GM20000 (cell line): ENCODE measurements at regions not wholly inside any gene's neighbourhood (a gene's known extent, or its start where the extent isn't known, plus 50 kb on each side); places are given as distances from the start of the nearest gene placed in this dataset.
A peak's percentile ranks its signal among the peaks of the same experiment; 100 is the strongest.

Source experiments
- DNase-seq: peaks from one replicate; pipeline ENCODE4 v3.0.0; 2012; ENCODE audit warnings: low spot score
- CTCF ChIP-seq: IDR thresholded peaks from 2 replicates; pipeline ENCODE4 v1.5.1; 2012; ENCODE audit warnings: mild to moderate bottlenecking, control low read depth; ENCODE audit errors: extremely low read depth, missing control alignments

DNA sequence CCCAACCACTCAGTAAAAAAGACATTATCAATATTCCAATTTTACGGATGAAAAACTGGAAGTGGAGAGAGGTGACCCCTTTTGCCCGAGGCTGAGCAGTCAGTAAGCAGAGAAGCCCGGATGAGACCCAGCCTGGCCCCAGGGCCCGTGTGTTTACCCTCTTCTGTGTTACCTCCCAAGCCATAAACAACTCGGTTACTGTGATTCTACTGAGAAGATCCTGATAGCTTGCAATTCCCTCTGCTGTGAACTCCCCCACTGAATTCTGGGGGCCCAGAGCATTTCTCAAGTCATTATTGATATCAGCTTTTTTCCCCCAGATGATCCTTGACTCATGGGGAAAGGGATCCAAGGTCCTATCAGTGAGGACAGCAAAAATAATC is 482.6 kb upstream of the ERCC4 start:
- no peak for DNase-seq
- no peak for TF ChIP-seq CTCF

DNA sequence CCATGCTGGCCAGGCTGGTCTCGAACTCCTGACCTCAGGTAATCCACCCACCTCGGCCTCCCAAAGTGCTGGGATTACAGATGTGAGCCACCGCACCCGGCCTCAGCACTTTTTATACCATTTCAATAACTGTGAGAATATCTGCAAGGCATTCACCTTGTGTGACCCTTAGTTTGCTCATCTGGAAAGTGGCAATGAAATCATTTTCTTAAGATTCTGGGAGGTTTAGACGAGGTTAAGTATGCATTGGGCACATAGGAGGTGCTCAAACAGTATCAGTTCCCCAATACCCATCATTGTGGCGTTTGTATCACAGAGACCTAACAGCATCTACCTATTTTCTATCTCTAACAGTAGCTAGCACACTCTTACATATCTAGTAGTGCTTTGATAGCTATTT is 481.9 kb upstream of the ERCC4 start:
- no peak for TF ChIP-seq CTCF
- DNase-seq, result no peak

- TF ChIP-seq CTCF, result no peak
- no peak for DNase-seq
Observed at GRCh38 chr16:13439766-13440165, 480.2 kb upstream of the ERCC4 start.

GRCh38 chr16:13441675-13442074 is 478.3 kb upstream of the ERCC4 start:
- TF ChIP-seq CTCF, result no peak
- peak; percentile 21 for DNase-seq

DNA sequence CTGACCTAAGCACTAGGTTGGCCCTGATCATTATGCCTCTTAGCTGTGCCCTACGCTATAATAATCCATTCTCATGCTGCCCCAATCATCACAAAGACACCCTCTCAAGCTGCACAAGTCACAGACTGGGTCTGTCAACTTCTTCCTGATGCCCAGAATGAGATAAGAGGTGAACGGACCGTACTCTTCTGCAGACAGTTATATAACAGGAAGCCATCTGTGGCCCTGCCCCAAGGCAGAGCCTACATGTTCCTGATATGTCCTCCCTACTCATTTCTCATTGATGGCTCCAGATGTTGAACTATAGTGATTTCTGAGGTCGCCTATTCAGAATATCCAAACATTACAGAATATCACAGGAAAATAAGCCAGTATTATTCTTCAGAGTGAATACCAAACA is 471.6 kb upstream of the ERCC4 start:
- no peak for TF ChIP-seq CTCF
- no peak for DNase-seq

- TF ChIP-seq CTCF, result no peak
- DNase-seq, result no peak
Observed at GRCh38 chr16:13453325-13453724, 466.6 kb upstream of the ERCC4 start.

DNA sequence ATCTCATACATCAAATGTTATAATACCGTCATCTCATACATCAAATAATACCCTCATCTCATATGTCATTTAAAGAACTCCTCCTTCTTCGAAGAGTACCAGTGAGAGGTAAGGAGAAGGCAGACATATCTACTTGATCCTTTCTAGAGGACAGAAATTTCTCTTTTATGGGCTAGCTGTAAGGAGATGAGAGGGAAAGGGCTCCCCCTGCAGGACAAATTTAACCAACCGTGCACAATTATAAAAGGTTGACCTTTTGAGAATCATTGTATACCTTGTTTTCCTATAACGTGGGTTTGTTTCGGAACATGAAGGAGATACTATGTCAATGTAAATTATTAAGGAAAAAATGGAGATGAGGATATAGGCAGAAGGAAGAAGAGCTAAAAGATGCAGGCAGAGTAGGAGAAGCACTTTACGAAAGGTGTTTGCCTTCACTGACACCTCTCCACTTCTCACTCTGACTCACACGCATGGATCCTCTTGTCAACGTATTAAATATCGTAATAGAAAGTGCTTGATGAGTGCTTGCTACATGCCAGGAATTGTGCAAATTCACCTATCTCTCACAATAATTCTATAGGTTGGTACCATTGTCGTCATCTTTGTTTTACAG is 465.9 kb upstream of the ERCC4 start:
- DNase-seq, result peak; percentile 23
- no peak for TF ChIP-seq CTCF

- no peak for TF ChIP-seq CTCF
- no peak for DNase-seq
Observed at GRCh38 chr16:13463619-13464018, 456.3 kb upstream of the ERCC4 start.
